ENCODE measurements at regions not wholly inside any gene's neighbourhood (a gene's known extent, or its start where the extent isn't known, plus 50 kb on each side); places are given as distances from the start of the nearest gene placed in this dataset.

- H3K4me2 ChIP-seq (ENCODE audit: low read depth, low read length): no peak overlapping the region
- peaks cover 37% of the 10 kb centered on the region; the same call in 1 of the 2 replicates for H3K9me3 ChIP-seq (ENCODE audit: low read length)
- no peaks in the 10 kb centered on the region for H3K79me2 ChIP-seq (ENCODE audit: insufficient read depth, low read length)
- no peaks in the 10 kb centered on the region for H4K20me1 ChIP-seq (ENCODE audit: insufficient read depth, low read length)
- DNase-seq (ENCODE audit: low spot score) (no peak), FAIRE-seq (no peak), ATAC-seq (no peak)
- BruUV-seq (replicated peaks): no TSS peak
- ChIA-PET POLR2A (no interaction called here), CTCF (ENCODE audit: low intra/inter-chr PET ratio, low total read pairs) (no interaction called here)
- H3K4me1 ChIP-seq (ENCODE audit: insufficient read depth, low read length): no peaks in the 10 kb centered on the region
- H2AFZ ChIP-seq (ENCODE audit: low read length): no peak overlapping the region
- no peak overlapping the region for H3K9ac ChIP-seq (ENCODE audit: insufficient read depth, low read depth, low read length)
- H3K36me3 ChIP-seq (replicated peaks in 1 of 2; ENCODE audit: control insufficient read depth in 1 of 2, insufficient read depth in 2 of 2, low read length in 2 of 2): no peaks in the 10 kb centered on the region
- no peak overlapping the region for H3K4me3 ChIP-seq (replicated peaks in 1 of 3; ENCODE audit: insufficient read depth in 1 of 3, low read depth in 2 of 3, low read length in 3 of 3)
- in situ Hi-C loops (cut with HindIII; ENCODE audit: extremely low pct_ligation_motif_present, low pct_unique_long_range_greater_than_20kb): no loop called here
- H3K27ac ChIP-seq (ENCODE audit: extremely low read length, insufficient read depth, low read length): no peak overlapping the region
- intact Hi-C loops (cut with micrococcal nuclease; ENCODE audit: unreplicated experiment): no loop called here
- no peaks in the 10 kb centered on the region for H3K27me3 ChIP-seq (ENCODE audit: control insufficient read depth in 1 of 2, insufficient read depth in 2 of 2, low read length in 2 of 2)
- no peak for TF ChIP-seq CEBPZ (IDR thresholded peaks at IDR 0.05; ENCODE audit: low read length)
- no peak for TF ChIP-seq MLX (CRISPR knock-in tag; IDR thresholded peaks at IDR 0.05)
- TF ChIP-seq MTERF4 (CRISPR knock-in tag; IDR thresholded peaks at IDR 0.05): no peak
- no peak for TF ChIP-seq E2F5 (CRISPR knock-in tag; conservative IDR thresholded peaks at IDR 0.05)
- TF ChIP-seq HNF1B (CRISPR knock-in tag; IDR thresholded peaks at IDR 0.05): no peak
- TF ChIP-seq ZNF569 (CRISPR knock-in tag; IDR thresholded peaks at IDR 0.05; ENCODE audit: borderline replicate concordance): no peak
- no peak for TF ChIP-seq U2AF1 (optimal IDR thresholded peaks at IDR 0.05; ENCODE audit: low read depth, low read length)
- no peak for TF ChIP-seq TCF12 (IDR thresholded peaks at IDR 0.05)
- TF ChIP-seq TCF12 (CRISPR knock-in tag; IDR thresholded peaks at IDR 0.05): no peak
- TF ChIP-seq KMT2B (CRISPR knock-in tag; IDR thresholded peaks at IDR 0.05): no peak
- no peak for TF ChIP-seq ZNF788 (CRISPR knock-in tag; IDR thresholded peaks at IDR 0.05; ENCODE audit: borderline replicate concordance)
- TF ChIP-seq FOXO4 (CRISPR knock-in tag; conservative IDR thresholded peaks at IDR 0.05): no peak
- no peak for TF ChIP-seq ZNF224 (CRISPR knock-in tag; IDR thresholded peaks at IDR 0.05)
- no peak for TF ChIP-seq GLMP (CRISPR knock-in tag; IDR thresholded peaks at IDR 0.05; ENCODE audit: borderline replicate concordance)
- no peak for TF ChIP-seq BATF2 (CRISPR knock-in tag; IDR thresholded peaks at IDR 0.05)
Observed at GRCh38 chr11:38256436-38256835, 1658.4 kb upstream of the RAG2 start.

Measured in HepG2 (cell line).